HG03280 (cell line): ENCODE measurements at regions not wholly inside any gene's neighbourhood (a gene's known extent, or its start where the extent isn't known, plus 50 kb on each side); places are given as distances from the start of the nearest gene placed in this dataset.

Experiments used
- ATAC-seq: cut with Tn5 transposase; IDR thresholded peaks from one replicate; pipeline ENCODE4 v1.9.1; 2021; ENCODE audit warnings: mild to moderate bottlenecking, moderate library complexity; ENCODE audit not compliant: unreplicated experiment

DNA sequence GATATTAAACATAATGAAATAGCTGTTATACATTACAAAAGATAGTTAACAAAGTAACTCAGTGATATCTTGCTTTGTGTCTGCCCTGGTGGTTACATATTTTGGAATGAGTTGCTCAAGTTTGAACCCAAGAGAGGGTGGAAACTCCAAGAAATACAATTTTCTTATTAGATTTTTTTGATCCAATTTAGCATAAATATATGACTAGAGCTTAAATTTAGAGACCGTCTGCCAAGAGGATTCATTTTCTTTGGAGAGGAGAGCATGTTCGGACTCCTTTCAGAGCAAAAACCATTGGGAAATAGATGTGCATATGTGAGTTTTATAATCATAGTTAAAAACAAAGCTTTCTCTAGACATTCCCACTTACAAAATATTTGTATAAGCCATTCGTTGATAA lies 353.4 kb downstream of the EPM2A start:
- ATAC-seq, result no peak

DNA sequence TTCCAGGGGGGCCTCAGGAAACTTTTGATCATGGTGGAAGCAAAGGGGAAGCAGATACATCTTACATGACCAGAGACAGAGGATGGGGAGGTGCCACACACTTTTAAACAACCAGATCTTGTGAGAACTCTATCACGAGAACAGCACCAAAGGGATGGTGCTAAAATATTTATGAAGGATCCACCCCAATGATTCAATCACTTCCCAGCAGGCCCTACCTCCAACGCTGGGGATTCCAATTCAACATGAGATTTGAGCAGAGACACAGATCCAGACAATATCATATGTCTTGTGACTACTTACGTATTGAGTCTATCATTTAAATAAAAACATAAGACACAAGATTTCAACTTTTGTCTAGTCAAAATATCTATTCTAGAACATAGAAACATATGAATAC lies 351.9 kb downstream of the EPM2A start:
- no peak for ATAC-seq

DNA sequence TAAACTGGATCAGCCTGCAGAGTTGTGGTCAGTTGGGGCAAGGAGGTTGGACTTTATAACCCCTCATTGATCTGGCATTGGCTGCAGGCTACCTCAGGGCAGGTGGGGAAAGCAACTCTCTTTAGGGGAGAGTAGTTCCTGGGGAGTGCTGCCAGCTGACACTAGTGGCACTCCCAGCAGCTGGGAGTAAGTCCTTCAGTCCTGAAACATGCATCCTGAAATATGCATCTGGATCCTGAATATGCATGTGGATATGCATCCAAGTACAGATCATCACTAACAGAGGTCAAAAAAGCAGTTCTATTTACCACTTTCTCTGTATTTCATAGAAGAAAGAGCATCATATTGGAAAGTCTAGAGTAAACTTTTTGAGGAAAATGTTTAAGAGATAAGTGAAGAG lies 350.8 kb downstream of the EPM2A start:
- ATAC-seq, result no peak

DNA sequence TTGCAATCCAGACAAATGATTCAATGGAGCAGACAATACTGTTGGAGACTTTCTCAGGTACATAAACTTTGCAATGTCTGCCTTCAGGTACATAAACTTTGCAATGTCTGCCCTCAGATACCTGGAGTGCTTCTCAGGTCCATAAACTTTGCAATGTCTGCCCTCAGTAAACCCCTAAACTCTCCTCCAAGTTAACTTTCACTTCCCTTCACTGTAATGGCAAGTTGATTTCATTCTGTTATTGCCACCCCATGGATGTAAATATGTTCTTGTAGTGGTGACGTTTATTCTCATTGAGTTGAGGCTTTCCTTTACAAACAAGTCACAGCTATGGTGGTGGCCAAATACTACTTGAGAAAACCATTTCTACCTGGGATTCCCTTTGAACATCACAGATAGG lies 338.8 kb downstream of the EPM2A start:
- no peak for ATAC-seq

DNA sequence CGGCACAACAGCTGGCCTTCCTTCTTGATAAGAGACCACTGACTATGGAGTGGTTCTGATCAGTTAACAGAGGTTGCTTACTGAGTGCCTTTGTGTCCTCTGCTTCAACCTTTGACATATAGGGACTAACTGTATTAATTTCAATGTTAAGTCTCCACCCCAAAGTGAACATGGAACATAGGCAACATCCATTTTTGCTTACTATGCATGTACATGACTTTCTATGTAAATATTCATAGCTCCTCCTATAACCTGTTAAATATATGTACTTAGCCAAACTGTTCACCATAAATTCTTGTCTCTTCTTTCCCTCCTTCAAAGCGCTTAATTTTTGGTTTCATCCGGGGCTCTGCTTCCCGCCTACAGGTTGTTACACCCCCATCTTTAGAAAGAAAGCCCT lies 334.8 kb downstream of the EPM2A start:
- no peak for ATAC-seq

DNA sequence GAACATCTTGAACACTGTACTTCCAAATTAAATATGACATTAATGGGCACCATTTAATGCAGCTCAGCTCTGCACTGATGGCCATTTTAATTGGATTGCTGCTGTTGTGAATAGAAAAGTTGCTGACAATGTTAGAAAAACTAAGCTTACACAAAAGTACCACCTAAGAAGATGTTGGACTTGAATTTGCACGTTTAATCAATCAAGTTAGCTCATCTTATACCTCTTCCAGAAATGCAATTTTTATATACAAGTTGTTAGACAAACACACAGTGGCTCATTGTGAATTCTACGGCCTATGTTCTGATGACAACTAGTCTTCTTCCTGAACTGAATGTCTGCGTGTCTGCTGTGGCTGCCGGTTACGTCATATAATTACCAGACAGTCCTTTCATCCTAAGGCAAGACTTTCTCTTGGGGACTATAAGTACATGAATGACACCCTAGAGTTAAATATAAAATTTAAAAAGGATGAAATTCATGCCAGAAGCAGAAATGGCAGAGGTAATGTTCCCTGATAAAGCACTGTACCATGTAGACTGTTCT lies 330.2 kb downstream of the EPM2A start:
- no peak for ATAC-seq

DNA sequence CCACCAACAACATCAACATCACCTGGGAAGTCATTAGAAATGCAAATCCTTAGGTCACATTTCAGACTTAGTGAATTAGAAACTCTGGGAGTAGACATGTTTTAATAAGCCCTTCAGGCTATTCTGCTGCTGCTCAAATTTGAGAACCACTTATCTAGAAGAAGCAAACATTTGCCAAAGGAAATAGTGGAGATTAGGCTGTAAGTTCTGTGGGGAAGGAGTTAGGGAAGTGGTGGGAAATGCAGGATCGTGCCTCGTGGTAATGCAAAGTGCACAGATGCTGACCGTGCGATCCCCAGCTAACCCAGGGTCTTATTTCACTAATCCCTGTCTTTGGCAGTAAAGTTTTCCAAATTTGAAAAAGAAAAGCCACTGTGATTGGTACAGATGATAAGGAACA lies 328.5 kb downstream of the EPM2A start:
- no peak for ATAC-seq

DNA sequence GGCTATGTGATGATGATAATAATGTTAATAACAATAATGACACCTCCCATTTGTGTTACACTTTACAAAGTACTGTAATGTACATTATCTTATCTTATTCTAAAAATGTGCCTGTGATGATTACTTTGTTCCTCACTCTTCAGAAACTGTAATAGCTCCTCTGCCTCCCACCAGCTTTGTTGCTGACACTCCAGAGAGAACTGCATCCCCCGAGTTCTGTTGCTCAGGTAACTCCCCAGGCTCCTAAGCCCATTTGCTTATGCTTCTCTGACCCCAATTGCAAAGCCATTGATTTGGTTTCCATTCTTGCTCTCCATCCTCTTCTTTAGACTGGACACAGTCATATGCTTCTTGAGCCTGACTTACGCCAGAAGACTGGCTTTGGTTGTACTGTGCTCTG lies 319.7 kb downstream of the EPM2A start:
- ATAC-seq, result no peak

DNA sequence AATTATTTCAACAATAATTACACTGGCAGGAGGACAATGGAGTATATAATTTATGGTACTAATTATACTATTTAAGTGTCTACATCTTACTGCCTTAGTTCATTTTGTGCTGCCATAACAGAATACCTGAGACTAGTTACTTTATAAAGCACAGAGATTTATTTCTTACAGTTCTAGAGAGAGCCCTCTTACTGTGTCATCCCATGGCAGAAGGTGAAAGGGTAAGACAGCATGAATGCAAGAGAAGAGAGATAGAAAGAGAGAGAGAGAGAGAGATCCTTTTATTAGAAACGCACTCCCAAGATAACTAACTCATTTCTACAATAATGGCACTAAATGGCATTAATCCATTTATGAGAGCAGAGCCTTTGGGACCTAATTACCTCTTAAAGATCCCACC lies 314.7 kb downstream of the EPM2A start:
- ATAC-seq, result no peak

DNA sequence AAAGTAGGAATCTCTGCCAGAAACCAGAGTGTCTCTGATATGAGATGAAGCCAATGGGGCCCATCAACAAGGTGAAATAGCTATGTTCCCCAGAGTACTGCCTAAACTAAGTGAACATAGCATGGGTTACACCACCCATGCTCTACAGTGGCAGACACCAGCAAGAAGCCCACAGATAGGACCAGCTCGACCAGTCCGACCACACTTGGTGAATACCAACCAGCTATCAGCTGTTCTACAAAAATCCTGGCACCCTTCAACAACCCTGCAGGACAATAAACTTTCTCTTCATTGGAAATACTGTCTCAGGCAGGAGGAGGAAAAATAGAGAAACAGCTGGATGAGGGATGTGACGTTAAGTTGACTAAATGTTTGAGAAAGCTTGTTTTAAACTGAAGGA lies 311.4 kb downstream of the EPM2A start:
- no peak for ATAC-seq

DNA sequence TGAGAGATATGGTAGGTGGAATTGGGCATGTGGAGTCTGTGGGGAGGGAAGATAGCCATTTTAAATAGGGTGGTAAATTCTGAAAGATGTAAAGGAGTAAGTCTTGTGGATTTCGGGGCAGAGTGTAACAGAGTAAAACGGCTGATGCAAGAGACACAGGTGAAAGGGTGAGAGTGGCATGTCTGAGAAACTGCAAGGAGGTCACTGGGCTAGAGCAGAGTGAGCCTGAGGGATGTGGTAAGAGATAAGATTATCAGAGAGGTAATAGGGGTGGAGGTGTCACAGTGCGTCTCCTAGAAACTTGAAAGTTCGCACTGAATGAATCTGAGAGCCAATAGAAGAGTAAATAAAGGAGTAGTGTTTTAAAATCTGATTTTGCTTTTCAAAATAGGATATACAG lies 308.1 kb downstream of the EPM2A start:
- no peak for ATAC-seq

DNA sequence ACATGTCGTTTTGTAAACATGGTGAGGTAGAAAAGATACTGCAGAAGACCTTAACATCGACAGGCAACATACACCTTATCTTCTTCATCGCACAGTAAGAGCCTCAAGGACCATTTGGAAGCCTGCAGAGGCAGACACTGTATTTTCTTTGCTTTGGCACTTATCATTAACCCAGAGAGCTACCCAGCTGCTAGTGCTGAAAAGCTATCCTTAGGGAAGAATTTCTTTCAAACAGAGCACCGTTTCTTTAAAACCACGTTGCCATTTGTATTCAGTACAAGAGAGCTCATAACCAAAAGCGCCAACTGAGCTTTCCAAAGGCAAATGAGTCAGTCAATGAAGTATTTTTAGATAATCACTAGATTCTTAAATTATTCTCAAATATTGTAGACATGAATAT lies 306.6 kb downstream of the EPM2A start:
- no peak for ATAC-seq

DNA sequence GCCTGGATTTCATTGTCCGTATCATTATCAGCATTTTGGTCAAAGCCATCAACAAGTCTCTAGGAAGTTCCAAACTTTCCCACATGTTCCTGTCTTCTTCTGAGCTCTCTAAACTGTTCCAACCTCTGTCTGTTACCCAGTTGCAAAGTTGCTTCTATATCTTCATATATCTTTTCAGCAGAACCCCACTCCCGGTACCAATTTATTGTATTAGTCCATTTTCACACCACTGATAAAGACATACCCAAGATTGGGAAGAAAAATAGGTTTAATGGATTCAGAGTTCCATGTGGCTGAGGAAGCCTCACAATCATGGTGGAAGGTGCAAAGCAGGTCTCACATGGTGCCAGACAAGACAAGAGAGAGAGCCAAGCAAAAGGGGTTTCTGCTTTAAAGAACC lies 293.2 kb downstream of the EPM2A start:
- no peak for ATAC-seq

DNA sequence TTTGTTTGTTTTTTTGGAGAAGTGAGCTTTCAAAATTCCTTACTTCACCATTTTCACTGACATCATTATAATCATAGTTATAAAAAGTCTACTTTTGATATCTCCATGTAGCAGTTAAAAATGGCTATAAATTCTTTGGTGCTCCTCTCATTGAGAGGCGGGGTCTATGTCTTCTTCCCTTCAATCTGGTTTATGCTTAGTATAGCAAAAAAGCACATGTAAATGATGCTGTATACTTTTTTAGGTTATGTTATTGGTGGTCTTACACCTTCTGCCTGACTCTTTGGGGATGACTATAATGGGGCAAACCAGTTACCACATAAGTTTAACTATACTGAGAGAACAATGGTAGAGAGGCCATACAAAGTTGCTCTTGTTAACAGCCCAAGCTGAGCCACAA lies 289.6 kb downstream of the EPM2A start:
- ATAC-seq, result no peak

DNA sequence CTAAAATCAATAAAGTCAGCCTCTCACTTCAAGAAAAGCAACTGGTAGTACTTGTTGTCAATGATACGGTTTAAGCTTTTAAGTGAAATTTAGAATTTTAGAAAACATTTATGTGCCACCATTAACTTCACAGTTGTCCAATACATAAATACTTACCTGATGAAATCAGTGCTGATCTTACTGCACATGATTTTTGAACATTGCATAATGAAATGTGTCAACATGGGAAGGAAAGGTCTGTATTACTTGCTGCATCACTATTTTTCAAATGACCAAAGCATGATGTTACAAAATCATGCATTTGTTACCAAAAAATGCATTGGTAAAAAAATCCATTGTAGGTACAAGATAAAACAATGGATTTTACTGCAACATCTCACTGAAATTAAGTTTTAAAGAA lies 284.3 kb downstream of the EPM2A start:
- no peak for ATAC-seq

DNA sequence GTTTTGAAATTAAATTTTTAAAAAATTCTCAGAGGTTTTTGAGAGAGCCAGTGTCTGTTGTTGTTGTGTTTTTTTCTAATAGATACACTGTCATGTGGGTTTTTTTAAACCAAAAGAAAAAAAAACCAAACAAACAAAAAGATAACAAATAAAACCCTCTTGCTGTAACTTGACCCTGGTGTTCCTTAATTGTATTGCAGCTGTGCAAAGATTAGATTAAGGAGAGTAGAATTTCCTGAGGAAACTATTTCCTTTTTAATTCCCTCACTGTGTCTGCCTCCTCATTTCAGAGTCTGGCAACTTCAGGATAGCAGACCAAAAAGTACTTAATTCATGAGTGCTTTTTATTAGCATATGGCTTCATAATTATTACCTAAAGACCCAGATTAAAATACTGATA lies 281.9 kb downstream of the EPM2A start:
- ATAC-seq, result no peak

DNA sequence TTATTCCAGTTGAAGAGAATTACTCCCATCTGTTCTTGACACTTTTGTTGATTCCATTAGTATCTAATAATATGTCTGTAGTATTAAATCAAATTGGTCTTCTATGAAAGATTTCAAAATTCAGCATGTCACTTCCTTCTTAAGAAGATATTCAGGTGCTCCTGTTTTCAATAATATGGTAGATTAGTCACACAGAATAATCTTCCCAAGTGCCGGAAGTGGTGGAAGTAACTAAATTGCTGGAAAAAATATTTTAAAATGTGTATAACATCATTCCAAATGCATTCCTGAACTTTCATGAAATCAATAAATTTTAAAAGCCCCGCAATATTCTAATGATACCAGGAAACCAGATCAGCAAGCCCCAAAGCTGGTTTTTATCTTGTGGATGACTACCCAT lies 281.3 kb downstream of the EPM2A start:
- no peak for ATAC-seq

DNA sequence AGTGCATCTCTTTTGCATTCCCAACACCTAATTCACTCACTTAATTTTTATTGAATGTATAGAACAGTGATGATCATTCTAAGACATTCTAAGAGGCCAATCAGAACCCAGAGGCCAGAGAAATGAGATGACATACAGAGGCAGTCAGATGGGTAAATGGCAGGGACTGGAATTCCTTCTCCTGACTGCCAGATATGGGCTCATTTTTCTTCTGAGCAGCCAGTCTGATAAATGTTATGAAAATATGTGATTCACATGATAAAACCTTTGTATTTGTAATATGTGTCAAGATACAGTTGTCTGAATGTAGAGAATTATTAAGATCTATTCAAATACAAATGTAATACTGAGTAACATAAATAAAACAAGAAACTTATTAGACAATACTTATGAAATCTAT lies 277.8 kb downstream of the EPM2A start:
- ATAC-seq, result no peak

DNA sequence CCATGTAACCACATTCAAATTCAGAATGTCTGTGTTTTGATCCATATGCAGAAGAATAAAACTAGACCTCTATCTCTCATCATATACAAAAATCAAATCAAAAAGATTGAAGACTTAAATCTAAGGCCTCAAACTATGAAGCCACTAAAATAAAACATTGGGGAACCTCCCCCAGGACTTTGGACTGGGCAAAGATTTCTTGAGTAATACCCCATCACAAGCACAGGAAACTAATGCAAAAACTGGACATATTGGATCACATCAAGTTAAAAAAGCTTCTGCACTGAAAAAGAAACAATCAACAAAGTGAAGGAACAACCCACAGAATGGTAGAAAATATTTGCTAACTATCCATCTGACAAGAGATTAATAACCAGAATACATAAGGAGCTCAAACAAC lies 266.8 kb downstream of the EPM2A start:
- no peak for ATAC-seq

DNA sequence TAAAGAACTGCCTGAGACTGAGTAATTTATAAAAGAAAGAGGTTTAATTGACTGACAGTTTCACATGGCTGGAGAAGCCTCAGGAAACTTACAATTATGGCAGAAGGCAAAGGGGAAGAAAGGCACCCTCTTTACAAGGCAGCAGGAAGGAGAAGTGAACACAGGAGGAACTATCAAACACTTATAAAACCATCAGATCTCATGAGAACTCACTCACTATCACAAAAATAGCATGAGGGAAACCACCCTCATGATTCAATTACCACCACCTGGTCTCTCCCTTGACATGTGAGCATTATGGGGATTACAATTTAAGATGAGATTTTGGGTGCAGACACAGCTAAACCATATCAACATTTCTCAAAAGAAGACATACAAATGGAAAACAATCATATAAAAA lies 266.3 kb downstream of the EPM2A start:
- no peak for ATAC-seq

DNA sequence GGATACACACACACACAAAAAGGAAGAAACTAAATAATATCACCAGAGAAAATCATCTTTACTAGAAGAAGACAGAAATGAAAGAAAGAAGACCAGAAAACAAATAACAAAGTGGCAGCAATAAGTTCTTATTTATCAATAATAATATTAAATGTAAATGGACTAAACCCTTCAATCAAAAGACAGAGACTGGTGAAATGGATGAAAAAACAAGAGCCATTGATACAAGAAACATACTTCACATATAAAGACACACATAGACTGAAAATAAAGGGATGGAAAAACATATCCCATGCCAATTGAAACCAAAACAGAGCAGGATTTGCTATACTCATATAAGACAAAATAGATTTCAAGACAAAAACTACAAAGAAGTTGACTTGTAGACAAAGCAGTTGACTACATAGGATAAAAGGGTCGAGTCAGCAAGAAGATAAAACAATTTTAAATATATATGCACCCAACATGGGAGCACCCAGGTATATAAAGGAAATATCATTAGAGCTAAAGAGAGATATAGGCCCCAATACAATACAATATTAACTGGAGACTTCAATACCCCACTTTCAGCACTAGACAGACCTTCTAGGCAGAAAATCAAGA lies 259.4 kb downstream of the EPM2A start:
- no peak for ATAC-seq

DNA sequence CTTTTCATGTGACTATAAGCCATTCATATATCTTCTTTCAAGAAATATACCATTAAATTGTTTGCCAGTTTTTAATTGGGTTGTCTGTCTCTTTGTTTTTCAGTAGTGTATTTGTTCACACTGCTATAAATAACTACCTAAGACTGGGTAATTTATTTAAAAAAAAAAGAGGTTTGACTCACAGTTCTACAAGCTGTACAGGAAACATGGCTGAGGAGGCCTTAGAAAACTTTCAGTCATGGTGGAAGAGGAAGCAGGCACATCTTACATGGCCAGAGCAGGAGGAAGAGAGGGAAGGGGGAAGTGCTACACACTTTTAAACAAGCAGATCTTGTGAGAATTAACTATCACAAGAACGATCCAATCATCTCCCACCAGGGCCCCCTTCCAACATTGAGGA lies 255.3 kb downstream of the EPM2A start:
- no peak for ATAC-seq

DNA sequence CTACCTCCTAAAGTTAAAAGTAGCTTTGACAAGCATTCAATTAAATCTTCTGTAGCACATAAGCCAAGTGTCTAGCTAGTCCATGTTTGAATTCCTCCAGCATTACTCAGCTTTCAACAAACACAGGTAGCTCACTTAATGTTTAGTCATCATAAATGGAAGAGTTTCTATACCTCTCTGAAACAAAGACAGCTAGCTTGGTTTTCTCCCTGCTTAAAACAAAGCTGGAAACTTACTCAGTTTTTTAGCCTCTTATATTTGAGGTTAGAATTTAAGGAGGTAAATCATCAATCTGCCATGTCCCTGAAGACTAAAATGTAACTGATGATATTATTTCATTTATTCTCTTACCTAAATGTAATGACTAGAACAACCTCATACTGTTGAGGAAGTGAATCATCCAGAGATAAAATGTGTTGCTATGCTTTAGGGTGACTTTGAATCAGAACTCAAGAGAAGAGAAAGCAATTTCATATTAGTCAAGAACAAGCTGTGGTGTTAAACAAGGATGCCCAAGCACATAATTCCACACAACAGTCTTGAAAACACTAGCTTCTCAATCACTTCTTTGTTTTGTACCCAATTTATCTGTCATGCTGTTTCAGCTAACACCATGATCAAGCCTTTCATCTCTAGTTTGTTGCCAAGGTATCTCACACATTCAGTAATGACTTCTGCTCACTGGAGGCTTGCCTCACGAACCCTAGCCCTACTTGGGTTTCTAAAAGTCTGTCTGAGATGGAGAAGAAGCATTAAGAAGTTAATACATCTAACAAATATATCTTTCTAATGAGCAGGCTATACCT lies 251.9 kb downstream of the EPM2A start:
- no peak for ATAC-seq
